HG03354 (cell line): ENCODE measurements at regions not wholly inside any gene's neighbourhood (a gene's known extent, or its start where the extent isn't known, plus 50 kb on each side); places are given as distances from the start of the nearest gene placed in this dataset.

Source experiments
- ATAC-seq: cut with Tn5 transposase; IDR thresholded peaks from one replicate; pipeline ENCODE4 v1.9.1; 2021; ENCODE audit warnings: mild to moderate bottlenecking; ENCODE audit not compliant: unreplicated experiment, poor library complexity, severe bottlenecking

DNA sequence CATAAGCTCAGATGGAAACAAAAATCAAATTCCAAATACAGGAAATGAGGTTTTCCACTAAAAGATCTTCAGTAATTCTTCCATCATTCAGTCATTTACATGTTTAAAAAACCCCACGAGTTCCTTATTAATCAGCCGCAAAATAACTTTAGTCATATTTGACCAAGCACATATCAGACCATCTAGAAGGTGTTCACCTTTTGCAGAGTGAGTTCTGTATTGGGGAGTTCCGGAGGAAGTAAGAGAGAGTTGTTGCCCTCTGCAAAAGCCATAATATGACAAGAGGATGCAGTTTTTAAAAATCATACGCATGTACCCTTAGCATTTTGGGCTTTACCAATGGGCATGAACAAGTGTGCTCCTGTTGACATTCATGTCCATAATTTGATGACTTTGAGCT, 61.6 kb downstream of the CCR1 start:
- ATAC-seq: no peak

DNA sequence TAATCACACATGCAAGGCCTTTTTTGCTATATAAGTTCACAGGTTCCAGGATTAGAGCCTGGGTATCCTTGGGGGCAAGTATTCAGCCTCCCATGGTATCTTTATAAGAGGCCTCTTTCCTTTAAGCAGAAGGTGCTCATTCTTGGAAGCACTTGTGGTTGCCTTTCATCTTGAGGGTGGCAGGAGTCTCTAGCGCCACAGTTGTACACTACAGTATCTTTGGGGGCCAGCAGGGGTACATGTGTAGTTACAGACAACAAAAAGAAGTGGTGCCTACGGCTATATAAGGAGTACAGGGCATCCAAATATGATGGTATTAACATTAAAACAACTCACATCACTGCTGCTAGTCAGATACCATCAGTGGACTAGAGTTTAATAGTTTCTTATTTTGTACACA, 62.1 kb downstream of the CCR1 start:
- ATAC-seq: no peak

DNA sequence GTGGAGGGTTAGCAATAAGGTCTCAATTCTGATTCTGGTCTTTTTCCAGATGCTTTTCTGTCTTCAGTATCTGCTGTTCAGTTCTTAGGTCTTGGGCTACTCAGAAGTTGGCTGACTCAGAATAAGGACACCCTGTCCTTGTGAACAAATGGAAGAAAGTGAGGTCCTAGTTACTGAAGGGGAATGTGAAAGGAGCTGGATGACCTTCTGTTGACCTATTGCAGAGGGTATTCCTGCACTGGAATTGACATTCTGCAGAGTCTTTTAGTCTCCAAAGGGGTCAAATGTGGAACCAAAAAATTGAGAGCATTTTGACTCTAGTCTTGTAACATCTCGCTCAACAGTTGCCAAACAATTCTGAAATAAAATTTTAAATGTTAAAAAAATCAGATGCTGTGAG, 63.0 kb downstream of the CCR1 start:
- ATAC-seq: no peak

DNA sequence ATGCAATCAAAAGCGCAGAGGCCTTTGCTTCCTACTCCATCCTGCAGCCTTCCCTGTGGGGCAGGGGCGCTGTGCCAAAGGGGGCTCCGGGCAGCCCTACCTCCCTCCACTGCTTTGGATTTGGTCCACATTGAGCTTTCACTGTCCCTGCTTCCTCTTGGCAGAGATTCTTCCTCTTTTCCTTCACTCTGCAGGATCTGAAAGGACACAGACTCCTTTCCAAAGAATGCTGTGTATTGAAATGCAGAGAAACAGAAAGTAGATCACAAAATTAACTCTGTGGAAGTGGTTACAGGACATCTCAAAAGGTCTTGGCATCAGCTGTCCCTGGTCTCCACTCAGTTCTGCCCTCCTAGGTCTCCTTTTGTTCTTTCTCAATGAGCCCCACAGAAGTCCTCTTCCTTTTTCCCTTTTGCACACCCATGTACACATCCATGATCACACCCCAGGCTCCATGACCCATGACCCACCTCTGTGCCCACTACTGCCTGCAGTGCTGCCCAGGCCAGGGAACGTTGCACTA, 64.1 kb downstream of the CCR1 start:
- ATAC-seq: no peak

DNA sequence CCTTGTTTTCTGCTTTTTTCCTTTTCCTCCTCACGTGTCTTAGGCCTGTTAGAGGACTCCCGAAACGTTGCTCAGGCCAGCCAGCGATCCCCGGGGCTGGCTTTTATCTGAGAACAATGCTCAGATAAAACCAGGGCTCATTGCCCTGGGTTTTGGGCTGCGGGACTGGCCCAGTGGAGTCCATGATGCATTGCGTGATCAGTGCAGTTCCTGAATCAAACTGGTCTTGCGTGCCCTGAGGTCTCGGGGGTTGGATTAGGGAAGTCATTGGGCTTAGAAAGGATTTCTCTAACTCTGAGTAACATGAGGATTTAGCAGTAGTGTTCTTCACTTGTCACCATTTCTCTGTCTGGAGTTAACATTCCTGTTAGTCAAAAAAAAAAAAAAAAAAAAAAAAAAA, 66.3 kb downstream of the CCR1 start:
- no peak for ATAC-seq

DNA sequence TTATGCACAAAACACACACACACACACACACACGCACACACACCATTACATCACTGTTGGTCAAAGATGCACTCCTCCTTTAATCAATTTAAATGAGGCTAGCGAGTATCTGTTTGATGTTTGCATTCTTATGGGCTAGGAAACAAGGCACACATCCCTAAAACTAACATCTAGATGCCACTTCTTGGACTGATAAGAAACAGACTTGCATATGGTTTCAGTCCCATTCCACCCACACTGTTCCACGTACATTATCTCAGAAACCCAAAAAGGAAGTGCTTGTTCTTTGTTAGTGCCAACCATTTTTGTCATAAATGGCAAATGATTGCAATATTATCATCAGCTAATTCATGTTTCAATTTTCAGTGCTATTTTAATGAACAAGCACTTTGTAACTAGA, 69.5 kb downstream of the CCR1 start:
- ATAC-seq: no peak

DNA sequence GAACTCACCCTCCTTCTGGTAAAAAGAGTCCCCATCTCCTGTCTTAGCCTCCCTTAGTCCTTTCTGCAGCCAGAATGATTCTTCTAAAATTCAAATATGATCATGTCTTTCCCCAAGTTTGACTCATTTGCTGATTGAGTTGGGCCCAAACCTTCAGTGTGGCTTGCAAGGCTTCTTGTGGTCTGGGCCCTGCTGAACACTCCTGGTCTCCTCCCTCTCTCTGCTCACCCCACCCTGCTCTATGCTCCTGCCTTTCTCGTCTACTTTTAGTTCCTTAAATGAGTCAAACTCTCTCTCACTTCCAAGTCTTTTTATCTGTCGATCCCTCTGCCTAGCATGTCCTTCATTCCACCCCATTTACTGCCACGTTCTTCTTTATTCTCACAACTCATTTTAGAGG, 72.6 kb downstream of the CCR1 start:
- no peak for ATAC-seq

DNA sequence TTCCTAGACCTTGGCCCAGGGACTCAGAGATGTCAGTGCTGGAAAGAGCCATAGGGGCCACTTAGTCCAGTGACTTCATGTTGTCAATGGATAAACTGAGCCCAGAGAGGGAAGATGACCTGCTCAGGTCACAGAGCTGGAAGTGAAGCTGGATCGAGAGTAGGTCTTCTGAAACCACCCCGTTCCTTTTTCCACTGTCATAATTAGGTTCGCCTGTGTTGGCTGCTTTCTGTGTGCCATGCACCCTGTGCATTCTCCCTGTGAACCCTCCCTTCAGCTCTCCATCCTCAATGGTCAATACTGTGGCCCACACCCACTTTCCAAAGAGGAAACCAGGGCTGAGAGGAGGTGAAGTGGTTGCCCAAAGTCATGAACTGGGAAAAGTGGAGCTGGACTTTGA, 74.8 kb downstream of the CCR1 start:
- ATAC-seq: no peak

DNA sequence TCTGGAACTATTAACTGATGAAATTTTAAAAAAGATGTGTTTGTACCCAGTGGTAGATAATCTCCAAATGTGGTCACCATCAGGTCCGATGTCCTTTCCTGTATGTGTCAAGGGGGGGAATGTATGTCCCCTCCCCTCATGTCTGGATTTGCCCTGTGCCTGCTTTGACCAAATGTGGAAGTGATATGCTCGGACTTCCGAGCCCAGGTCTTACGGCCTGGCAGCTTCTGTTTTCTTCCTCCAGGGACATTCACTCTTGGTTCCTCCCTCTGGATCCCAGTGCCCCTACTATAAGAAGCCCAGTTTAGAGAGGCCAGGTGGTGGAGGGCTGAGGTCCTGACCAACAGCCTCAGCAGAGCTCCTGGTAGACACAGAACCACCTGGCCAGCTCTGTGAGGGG, 75.5 kb downstream of the CCR1 start:
- no peak for ATAC-seq

DNA sequence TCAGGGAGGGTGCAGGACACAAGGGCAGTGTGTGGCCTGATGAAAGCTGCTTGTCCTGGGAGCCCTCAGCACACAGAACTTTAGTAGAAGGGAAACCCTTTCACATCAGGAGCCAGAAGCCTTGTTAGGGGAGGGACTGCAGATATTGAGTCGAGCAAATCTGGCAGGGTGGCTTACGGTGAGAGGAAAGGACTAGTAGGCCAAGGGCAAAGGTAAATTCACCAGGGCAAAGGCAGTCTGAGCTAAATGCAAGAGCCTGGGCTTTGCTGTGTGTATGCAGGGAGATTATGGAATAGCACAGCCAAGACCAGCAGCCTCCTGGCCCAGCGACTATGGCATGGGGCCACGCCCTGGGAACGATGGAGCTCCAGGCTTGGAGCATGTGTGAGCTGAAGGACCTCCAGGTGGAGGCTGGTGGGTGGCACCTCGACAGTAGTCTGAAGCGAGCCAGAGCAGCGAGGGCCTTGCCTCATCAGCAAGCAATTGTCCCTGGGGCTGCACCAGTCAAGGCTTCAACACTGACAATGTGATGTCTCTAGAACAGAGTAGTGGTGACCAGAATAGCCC, 76.1 kb downstream of the CCR1 start:
- ATAC-seq: no peak

DNA sequence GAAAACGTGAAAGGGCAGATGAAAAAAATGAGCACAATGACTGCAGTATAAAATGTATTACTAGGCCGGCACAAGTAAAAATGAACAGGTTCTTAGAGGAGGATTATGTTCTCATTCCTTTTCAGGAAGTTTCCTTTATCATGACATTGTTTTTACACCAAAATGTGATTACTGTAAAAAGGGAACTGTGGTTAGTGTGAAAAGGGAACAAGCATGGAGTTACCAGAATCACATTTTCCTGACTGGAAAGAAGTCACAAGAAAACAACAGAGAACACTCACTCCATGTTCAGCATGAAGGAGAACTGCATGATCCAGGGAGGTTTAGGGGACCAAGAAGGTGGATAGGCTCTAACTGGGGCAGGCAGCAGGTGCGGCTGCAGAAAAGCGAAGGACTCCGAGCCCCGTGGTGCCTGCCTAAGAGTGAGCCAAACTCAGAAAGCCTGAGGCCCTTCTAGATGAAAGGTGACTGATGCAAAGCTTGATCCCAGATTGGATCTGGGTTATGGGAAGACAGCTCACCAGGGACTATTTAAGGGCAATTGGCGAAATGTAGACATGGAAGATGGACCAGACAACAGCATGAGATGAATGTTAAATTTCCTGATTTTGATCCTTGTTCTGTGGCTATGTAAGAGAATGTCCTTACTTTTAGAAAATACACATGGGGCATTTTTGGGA, 77.3 kb downstream of the CCR1 start:
- no peak for ATAC-seq

DNA sequence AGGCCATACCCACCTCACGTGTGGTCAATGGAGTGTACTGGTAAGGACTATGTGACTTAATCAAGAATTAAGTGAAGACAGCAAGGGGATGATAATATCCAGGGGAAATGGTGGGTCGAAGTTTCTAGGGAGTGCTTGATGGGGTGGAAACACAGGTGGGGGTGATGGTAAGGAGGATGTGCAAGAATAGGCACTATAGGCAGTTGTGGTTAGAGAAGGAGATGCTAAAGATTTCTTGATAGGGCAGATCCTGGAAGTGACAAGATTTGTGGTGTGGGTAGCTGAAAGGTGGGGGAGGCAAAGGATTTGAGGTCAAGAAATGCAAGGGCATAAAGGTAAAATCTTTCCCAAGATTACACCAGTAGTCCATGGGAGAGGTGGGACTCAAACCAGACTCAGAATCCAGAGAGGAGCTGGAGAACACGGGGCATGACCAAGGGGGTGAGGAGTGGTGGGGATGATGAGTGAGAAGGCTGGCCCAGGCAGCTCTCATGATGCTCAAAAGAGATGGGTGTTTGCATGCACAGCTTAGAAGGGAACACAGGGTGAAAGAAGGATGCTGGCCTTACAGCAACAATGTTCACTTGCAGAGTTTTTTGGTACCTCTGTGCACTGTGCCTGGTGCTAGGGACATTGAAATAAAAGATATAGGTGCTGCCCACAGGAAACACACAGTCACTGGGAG, 78.4 kb downstream of the CCR1 start:
- no peak for ATAC-seq

DNA sequence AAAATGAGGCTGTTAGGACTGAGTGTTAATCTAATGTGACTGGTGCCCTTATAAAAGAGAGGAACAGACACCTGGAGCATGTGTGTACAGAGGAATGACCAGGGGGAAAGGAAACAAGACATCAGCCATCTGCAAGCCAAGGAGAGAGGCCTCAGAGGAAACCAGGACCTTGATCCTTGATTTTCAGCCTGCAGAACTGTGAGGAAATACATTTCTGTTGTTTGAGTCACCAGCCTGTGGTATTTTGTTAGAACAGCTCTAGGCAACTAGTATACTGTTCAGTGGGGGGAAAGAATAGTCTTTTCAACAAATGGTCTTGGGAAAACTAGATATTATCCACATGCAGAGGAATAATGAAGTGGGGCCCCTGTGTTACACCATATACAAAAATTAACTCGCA, 80.6 kb downstream of the CCR1 start:
- ATAC-seq: no peak

DNA sequence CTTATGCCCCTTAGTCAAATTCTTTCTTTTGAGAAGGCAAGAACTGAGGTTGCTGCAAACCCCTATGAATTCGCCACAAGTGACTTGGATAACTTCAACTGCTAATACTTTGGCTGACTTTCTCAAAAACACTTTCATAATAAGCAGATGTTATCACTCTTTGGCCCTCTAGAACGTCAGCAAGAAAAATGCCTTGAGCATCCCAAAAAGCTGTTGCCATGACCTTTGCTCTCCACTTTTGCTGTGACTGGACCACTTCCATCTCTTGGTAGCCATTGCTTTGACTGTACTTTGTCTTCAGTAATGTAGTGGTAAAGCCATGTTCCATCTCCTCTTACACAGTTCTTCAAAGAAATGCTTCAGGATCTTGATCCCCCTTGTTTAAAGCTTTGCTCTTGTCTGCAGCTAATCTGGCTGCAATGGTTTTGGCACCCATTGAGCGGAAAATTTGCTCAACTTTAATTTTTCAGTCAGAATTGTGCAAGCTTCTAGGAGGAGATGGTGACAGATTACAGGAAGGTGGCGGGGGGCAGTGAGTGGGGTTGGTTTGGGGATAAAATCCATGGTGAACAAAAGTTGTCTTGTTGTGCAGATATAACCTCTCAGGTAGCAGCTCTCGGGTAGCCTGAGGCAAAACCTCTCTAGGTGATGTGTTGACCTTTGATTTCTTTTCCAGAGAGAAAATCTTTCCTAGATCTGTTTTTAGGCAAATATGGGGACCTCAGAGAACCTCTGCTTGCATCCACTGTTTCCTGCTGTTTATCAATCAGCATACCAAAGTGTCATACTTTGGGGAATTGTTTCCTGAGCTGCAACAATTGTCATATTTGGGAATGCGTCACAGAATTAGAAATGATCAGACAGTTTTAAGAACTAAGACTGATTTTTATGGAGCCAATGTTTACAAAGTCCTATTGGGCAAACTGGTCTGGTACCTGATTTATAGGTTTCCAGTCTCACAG, 83.6 kb downstream of the CCR1 start:
- no peak for ATAC-seq

DNA sequence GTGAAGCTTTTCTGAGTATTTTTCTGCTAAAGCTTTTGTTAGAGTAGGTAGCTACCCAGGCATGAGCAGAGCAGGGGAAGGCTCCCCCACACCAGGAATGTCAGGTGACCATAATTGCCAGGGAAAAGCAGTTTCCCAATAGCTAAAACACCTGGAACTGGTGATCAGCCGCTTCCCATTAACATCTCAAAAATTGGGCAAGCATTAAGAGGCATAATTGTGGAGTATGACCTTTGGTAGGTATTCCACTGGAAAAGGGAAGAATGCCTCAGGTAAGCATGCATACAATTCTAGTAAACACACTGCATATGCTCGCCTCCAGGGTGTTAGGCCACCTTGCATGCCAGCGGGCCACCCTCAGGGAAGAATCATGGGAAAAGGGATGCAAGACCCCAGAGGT, 84.5 kb downstream of the CCR1 start:
- ATAC-seq: no peak

DNA sequence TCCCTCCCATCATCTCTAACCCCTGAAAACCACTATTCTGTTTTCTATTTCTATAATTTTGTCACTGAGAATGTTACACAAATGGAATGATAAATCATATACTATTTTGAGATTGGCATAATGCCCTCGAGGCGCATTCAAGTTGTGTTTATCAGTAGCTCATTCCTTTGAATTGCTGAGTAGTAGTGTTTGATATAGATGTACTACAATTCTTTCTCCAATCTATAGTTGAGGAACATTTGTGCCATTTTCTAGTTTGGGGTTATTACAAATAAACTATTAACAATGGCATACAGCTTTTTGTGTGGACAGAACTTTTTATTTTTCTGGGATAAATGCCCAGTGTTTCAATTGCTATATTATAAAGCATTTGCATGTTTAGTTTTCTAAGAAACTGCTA, 86.0 kb downstream of the CCR1 start:
- no peak for ATAC-seq

DNA sequence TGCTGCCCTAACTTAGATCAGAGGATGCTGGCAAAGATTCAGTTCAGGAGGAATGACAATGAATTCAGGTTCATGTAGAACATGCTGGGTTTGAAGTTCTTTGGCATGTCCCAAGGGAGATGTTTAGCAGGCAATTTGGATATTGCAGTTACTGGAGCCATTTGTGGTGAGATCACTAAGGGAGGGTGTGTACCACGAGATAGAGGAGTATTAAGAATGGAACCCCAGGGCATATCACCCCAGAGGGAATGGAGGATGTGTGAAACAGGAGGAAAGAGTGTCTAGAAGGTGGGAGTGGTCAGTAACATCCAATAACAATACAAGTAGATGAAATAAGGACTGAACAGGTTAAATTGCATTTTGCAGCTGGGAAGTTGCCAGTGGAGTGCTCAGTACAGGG, 87.1 kb downstream of the CCR1 start:
- no peak for ATAC-seq

DNA sequence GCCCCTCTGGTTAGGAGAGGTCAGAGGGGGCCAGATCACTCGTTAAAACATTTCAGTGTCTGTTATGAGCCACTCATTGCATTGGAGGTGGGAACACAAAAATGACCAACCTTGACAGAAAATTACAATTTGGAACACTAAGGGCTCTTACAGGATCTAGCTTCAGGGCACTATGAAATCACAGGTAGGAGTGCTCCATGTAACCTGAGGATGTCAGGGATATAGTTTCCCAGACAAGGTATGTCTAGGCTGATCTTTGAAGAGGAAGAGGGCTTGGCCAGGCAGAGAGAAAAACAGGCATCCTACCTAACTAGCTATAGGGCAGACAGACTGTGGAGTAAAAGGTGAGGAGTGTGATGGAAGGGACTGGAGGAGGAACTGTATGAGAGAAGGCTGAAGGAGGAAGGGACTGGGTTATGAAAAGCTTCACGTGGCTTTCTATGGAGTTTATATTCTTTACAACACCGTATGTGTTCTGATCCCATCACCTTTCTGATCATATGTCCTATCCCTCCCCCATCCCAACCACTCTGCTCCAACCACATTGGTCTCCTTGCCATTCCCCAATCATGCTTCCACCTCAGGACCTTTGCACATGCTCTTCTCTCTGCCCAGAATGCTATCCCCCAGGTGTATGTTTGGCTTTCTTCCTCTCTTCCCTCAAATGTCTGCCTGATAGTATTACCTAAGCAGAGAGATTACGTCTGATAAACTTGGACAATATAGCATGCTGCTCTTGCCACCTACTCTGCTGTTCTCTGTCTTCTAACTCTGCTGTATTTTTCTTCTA, 88.2 kb downstream of the CCR1 start:
- ATAC-seq: no peak

DNA sequence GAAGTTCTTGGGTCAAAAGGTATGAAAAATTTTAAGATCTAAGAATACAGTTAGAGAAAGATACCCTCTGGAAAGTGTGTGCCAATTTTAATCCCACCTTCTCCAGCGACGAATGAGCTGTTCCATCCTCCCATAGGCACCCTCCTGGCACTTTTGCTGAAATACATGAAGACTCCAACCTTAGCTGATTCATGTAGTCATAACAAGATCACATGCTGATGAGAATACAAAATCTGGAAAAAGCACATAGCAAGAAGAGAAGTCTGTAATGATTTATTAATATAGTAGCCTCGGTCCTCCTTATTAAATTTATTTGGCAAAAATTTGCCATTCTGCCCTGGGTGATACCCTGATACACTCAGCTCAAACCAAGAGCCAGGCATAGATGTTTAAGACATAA, 88.9 kb downstream of the CCR1 start:
- no peak for ATAC-seq
